HepG2 (cell line): ENCODE measurements at regions not wholly inside any gene's neighbourhood (a gene's known extent, or its start where the extent isn't known, plus 50 kb on each side); places are given as distances from the start of the nearest gene placed in this dataset.

Experiments used
- ATAC-seq: fragments of 200-7000 bp; cut with Tn5 transposase; 3 replicates; pipeline ENCODE4 v1.9.1; 2020; ENCODE audit warnings: mild to moderate bottlenecking, moderate library complexity
- BruUV-seq: library from RNA; stranded (reverse); fragments of 400-500 nt; replicated peaks from 2 replicates; lab custom pipeline; 2021; lab: Mats Ljungman, UMichigan
- CTCF ChIA-PET: fragments of 300-600 bp; formaldehyde crosslinking; extraction: SDS; loops from one replicate; lab custom pipeline; 2021; ENCODE audit warnings: low total read pairs, inconsistent platforms, low intra/inter-chr PET ratio; lab: Yijun Ruan, JAX
- POLR2A ChIA-PET: fragments of 350-600 bp; sonication (Branson Sonifier 250); formaldehyde crosslinking; loops from one replicate; lab custom pipeline; 2020; ENCODE audit warnings: antibody characterized with exemption, inconsistent platforms; lab: Yijun Ruan, JAX
- DNase-seq: peaks from one replicate; pipeline ENCODE4 v3.0.0-alpha.2; 2015; ENCODE audit warnings: low spot score
- FAIRE-seq: peaks from 3 replicates; lab custom pipeline; 2011; peaks lifted over from hg19 to GRCh38; lab: Jason Lieb, UNC
- H2AFZ ChIP-seq: one replicate; pipeline ENCODE4 v1.6.1; 2011; ENCODE audit warnings: low read length, inconsistent platforms
- H3K27ac ChIP-seq: fragments of 300-600 bp; 3 replicates; pipeline ENCODE4 v1.8.0; 2011; ENCODE audit warnings: mixed run types, mild to moderate bottlenecking, mixed read lengths, low read length, inconsistent platforms; ENCODE audit not compliant: insufficient read depth; ENCODE audit errors: extremely low read length
- H3K27me3 ChIP-seq, 2 experiments: fragments of 200-600 bp in 1 of 2; 2 replicates in 1 of 2; 3 replicates in 1 of 2; pipeline versions ENCODE4 v1.6.0 to v1.8.0; 2011; ENCODE audit warnings: low read length in 2 of 2, mild to moderate bottlenecking in 2 of 2, moderate library complexity in 2 of 2, inconsistent platforms in 1 of 2; ENCODE audit not compliant: insufficient read depth in 2 of 2, control insufficient read depth in 1 of 2
- H3K36me3 ChIP-seq, 2 experiments: fragments of 200-600 bp in 1 of 2; replicated peaks in 1 of 2; 2 replicates in 1 of 2; 3 replicates in 1 of 2; pipeline versions ENCODE4 v1.5.1 to v1.8.0; 2011; ENCODE audit warnings: low read length in 2 of 2, inconsistent platforms in 1 of 2; ENCODE audit not compliant: insufficient read depth in 2 of 2, control insufficient read depth in 1 of 2
- H3K4me1 ChIP-seq: 2 replicates; pipeline ENCODE4 v1.5.1; 2012; ENCODE audit warnings: low read length, inconsistent platforms; ENCODE audit not compliant: insufficient read depth
- H3K4me2 ChIP-seq: 2 replicates; pipeline ENCODE4 v1.6.0; 2011; ENCODE audit warnings: low read depth, low read length, inconsistent platforms
- H3K4me3 ChIP-seq, 3 experiments: fragments of 200-600 bp in 1 of 3; sonication (generic), shearing (Covaris generic) in 1 of 3; replicated peaks in 1 of 3; 2 replicates each; pipeline ENCODE4 v1.5.1; 2011 to 2016; ENCODE audit warnings: low read length in 3 of 3, inconsistent platforms in 2 of 3, low read depth in 2 of 3, mild to moderate bottlenecking in 2 of 3, control low read depth in 1 of 3, mixed read lengths in 1 of 3; ENCODE audit not compliant: insufficient read depth in 1 of 3
- H3K79me2 ChIP-seq: one replicate; pipeline ENCODE4 v1.6.1; 2011; ENCODE audit warnings: low read length, inconsistent platforms; ENCODE audit not compliant: insufficient read depth
- H3K9ac ChIP-seq: 2 replicates; pipeline ENCODE4 v1.6.0; 2011; ENCODE audit warnings: mild to moderate bottlenecking, low read depth, low read length, inconsistent platforms; ENCODE audit not compliant: insufficient read depth
- H3K9me3 ChIP-seq: 2 replicates; pipeline ENCODE4 v1.5.1; 2012; ENCODE audit warnings: mild to moderate bottlenecking, low read length
- H4K20me1 ChIP-seq: 2 replicates; pipeline ENCODE4 v1.6.0; 2011; ENCODE audit warnings: inconsistent platforms, mild to moderate bottlenecking, low read length, moderate library complexity; ENCODE audit not compliant: insufficient read depth
- ATF3 ChIP-seq: sonication (generic); formaldehyde crosslinking; IDR thresholded peaks from 2 replicates; pipeline ENCODE4 v1.4.0; 2020; ENCODE audit warnings: missing genetic modification reagents
- ELF1 ChIP-seq: sonication (generic); formaldehyde crosslinking; IDR thresholded peaks from 2 replicates; pipeline ENCODE4 v1.4.0; 2020; ENCODE audit warnings: missing genetic modification reagents
- FIP1L1 ChIP-seq: fragments of 200-400 bp; formaldehyde crosslinking; IDR thresholded peaks from 2 replicates; pipeline ENCODE4 v1.6.1; 2018; ENCODE audit warnings: low read depth, mild to moderate bottlenecking, low read length, moderate library complexity, borderline replicate concordance; ENCODE audit not compliant: insufficient read depth
- MAX ChIP-seq: IDR thresholded peaks from 2 replicates; pipeline ENCODE4 v1.6.1; 2012; ENCODE audit warnings: inconsistent platforms
- SP2 ChIP-seq: sonication (generic); formaldehyde crosslinking; IDR thresholded peaks from 2 replicates; pipeline ENCODE4 v1.5.1; 2020; ENCODE audit warnings: mild to moderate bottlenecking, missing genetic modification reagents
- ZNF703 ChIP-seq: sonication (generic); formaldehyde crosslinking; IDR thresholded peaks from 2 replicates; pipeline ENCODE4 v1.5.1; 2020; ENCODE audit warnings: missing genetic modification reagents, mild to moderate bottlenecking, moderate library complexity, borderline replicate concordance
- ZNF761 ChIP-seq: sonication (generic); formaldehyde crosslinking; conservative IDR thresholded peaks from 2 replicates; pipeline ENCODE4 v1.4.0; 2020; ENCODE audit warnings: mild to moderate bottlenecking, missing genetic modification reagents
- WGBS: methylation state at CpG from one replicate; pipeline ENCODE4 v1.1.6; 2017; ENCODE audit warnings: low lambda C conversion rate; 5-methylcytosine and 5-hydroxymethylcytosine counted together
- in situ Hi-C: cut with HindIII; loops from 2 replicates; pipeline ENCODE4 v1.10.0; 2017; ENCODE audit warnings: low pct_unique_long_range_greater_than_20kb; ENCODE audit not compliant: extremely low pct_ligation_motif_present
- intact Hi-C: fragments of 100-400 bp; cut with micrococcal nuclease; formaldehyde crosslinking; loops from one replicate; pipeline ENCODE4 v1.10.0; 2022; ENCODE audit not compliant: unreplicated experiment
- TF ChIP-seq, protein P1 (sequence below): sonication (generic); formaldehyde crosslinking; IDR thresholded peaks from 2 replicates; pipeline ENCODE4 v1.5.1; 2020; ENCODE audit warnings: mild to moderate bottlenecking, missing genetic modification reagents, moderate library complexity
- TF ChIP-seq, protein P2 (sequence below): sonication (generic); formaldehyde crosslinking; IDR thresholded peaks from 2 replicates; pipeline ENCODE4 v1.5.0; 2020; ENCODE audit warnings: mild to moderate bottlenecking, missing genetic modification reagents, borderline replicate concordance
- TF ChIP-seq, protein P3 (sequence below): IDR thresholded peaks from 2 replicates; pipeline ENCODE4 v1.6.1; 2012; ENCODE audit warnings: low read length, improper control_type of control experiment

- TF ChIP-seq, protein P1, sequence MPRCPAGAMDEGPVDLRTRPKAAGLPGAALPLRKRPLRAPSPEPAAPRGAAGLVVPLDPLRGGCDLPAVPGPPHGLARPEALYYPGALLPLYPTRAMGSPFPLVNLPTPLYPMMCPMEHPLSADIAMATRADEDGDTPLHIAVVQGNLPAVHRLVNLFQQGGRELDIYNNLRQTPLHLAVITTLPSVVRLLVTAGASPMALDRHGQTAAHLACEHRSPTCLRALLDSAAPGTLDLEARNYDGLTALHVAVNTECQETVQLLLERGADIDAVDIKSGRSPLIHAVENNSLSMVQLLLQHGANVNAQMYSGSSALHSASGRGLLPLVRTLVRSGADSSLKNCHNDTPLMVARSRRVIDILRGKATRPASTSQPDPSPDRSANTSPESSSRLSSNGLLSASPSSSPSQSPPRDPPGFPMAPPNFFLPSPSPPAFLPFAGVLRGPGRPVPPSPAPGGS (CRISPR knock-in tag) = no peak
- TF ChIP-seq SP2 (CRISPR knock-in tag) = no peak
- no peak for TF ChIP-seq ZNF703
Measured at GRCh38 chr11:29336727-29337575, 679.9 kb downstream of the KCNA4 start (continued).

DNA sequence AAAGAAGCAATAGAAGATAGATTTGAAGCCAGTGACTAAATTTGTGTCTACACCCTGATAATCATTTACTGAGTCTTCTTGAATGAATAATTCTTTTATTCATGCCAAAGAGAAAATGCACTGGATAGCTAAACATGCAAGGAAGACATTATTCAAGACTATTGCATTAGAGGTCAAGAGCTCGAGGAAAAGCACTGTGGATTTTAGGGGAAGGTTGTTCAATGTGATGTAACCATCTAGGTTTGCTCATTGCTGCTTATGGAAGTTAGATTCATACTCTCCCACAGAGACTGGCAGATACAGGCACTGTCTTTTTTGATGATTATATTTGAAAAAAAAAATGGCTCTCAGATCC is 682.1 kb downstream of the KCNA4 start:
- Histone ChIP-seq H3K4me1 (no peaks in the 10 kb centered on the region; the same call in 1 of the 2 replicates), H3K4me2 (no peak overlapping the region), H3K79me2 (no peaks in the 10 kb centered on the region), H3K9ac (no peak overlapping the region), H3K27ac (no peak overlapping the region), H4K20me1 (no peaks in the 10 kb centered on the region), H3K27me3 (peaks cover 0 to 1% of the 10 kb centered on the region in 2 experiments; a peak in 1 of 5 replicates), H3K9me3 (no peaks in the 10 kb centered on the region), H3K36me3 (no peaks in the 10 kb centered on the region), H2AFZ (no peak overlapping the region), H3K4me3 (no peak overlapping the region)
- BruUV-seq = no TSS peak
- POLR2A ChIA-PET = no interaction called here
- 0% methylated on average over 1 of the region's 1 CpG for WGBS
- intact Hi-C loops (loop anchor here (1.0 to 5.0 kb wide), 2 partner anchors 1635 to 1837 kb away; no protein-coding TSS in a partner anchor), in situ Hi-C loops (loop anchor here (10.0 to 25.0 kb wide), 2 partner anchors 647 to 1640 kb away; no protein-coding TSS in a partner anchor)
- ATAC-seq (no peak), FAIRE-seq (no peak), DNase-seq (no peak)
- CTCF ChIA-PET = interaction anchor here (0.9 kb wide), 2 partner anchors 63 to 1636 kb away, joined by 3 to 4 read pairs; no protein-coding TSS in a partner anchor
- TF ChIP-seq FIP1L1 (no peak), ATF3 (CRISPR knock-in tag) (no peak), MAX (no peak), ELF1 (CRISPR knock-in tag) (no peak), ZNF761 (CRISPR knock-in tag) (no peak)
- TF ChIP-seq, protein P2, sequence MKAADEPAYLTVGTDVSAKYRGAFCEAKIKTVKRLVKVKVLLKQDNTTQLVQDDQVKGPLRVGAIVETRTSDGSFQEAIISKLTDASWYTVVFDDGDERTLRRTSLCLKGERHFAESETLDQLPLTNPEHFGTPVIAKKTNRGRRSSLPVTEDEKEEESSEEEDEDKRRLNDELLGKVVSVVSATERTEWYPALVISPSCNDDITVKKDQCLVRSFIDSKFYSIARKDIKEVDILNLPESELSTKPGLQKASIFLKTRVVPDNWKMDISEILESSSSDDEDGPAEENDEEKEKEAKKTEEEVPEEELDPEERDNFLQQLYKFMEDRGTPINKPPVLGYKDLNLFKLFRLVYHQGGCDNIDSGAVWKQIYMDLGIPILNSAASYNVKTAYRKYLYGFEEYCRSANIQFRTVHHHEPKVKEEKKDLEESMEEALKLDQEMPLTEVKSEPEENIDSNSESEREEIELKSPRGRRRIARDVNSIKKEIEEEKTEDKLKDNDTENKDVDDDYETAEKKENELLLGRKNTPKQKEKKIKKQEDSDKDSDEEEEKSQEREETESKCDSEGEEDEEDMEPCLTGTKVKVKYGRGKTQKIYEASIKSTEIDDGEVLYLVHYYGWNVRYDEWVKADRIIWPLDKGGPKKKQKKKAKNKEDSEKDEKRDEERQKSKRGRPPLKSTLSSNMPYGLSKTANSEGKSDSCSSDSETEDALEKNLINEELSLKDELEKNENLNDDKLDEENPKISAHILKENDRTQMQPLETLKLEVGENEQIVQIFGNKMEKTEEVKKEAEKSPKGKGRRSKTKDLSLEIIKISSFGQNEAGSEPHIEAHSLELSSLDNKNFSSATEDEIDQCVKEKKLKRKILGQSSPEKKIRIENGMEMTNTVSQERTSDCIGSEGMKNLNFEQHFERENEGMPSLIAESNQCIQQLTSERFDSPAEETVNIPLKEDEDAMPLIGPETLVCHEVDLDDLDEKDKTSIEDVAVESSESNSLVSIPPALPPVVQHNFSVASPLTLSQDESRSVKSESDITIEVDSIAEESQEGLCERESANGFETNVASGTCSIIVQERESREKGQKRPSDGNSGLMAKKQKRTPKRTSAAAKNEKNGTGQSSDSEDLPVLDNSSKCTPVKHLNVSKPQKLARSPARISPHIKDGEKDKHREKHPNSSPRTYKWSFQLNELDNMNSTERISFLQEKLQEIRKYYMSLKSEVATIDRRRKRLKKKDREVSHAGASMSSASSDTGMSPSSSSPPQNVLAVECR = no peak
- TF ChIP-seq, protein P3, sequence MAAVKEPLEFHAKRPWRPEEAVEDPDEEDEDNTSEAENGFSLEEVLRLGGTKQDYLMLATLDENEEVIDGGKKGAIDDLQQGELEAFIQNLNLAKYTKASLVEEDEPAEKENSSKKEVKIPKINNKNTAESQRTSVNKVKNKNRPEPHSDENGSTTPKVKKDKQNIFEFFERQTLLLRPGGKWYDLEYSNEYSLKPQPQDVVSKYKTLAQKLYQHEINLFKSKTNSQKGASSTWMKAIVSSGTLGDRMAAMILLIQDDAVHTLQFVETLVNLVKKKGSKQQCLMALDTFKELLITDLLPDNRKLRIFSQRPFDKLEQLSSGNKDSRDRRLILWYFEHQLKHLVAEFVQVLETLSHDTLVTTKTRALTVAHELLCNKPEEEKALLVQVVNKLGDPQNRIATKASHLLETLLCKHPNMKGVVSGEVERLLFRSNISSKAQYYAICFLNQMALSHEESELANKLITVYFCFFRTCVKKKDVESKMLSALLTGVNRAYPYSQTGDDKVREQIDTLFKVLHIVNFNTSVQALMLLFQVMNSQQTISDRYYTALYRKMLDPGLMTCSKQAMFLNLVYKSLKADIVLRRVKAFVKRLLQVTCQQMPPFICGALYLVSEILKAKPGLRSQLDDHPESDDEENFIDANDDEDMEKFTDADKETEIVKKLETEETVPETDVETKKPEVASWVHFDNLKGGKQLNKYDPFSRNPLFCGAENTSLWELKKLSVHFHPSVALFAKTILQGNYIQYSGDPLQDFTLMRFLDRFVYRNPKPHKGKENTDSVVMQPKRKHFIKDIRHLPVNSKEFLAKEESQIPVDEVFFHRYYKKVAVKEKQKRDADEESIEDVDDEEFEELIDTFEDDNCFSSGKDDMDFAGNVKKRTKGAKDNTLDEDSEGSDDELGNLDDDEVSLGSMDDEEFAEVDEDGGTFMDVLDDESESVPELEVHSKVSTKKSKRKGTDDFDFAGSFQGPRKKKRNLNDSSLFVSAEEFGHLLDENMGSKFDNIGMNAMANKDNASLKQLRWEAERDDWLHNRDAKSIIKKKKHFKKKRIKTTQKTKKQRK = no peak
